MM.1S (cell line): ENCODE measurements at regions not wholly inside any gene's neighbourhood (a gene's known extent, or its start where the extent isn't known, plus 50 kb on each side); places are given as distances from the start of the nearest gene placed in this dataset.

ENCODE experiments used
- DNase-seq: peaks from one replicate; pipeline ENCODE4 v3.0.0-alpha.2; 2015
- H2AFZ ChIP-seq: fragments of 300-600 bp; sonication (generic); 2 replicates; pipeline ENCODE4 v1.6.0; 2016; ENCODE audit warnings: antibody characterized with exemption, low read length
- H3F3A ChIP-seq: fragments of 300-600 bp; sonication (generic); 2 replicates; pipeline ENCODE4 v1.6.1; 2016; ENCODE audit warnings: mild to moderate bottlenecking, antibody characterized with exemption, low read length, moderate library complexity, mixed read lengths; ENCODE audit not compliant: insufficient read depth
- H3K27ac ChIP-seq: fragments of 300-600 bp; sonication (generic); 2 replicates; pipeline ENCODE4 v1.5.1; 2016; ENCODE audit warnings: mild to moderate bottlenecking, low read length
- H3K27me3 ChIP-seq: fragments of 300-600 bp; sonication (generic); replicated peaks from 2 replicates; pipeline ENCODE4 v1.6.0; 2016; ENCODE audit warnings: low read length; ENCODE audit not compliant: insufficient read depth
- H3K36me3 ChIP-seq: fragments of 300-600 bp; sonication (generic); replicated peaks from 2 replicates; pipeline ENCODE4 v1.6.1; 2016; ENCODE audit warnings: mild to moderate bottlenecking, low read length, mixed read lengths; ENCODE audit not compliant: insufficient read depth
- H3K4me1 ChIP-seq: fragments of 300-600 bp; sonication (generic); 2 replicates; pipeline ENCODE4 v1.6.1; 2016; ENCODE audit warnings: low read length, mixed read lengths
- H3K4me2 ChIP-seq: fragments of 300-600 bp; sonication (generic); 2 replicates; pipeline ENCODE4 v1.6.0; 2016; ENCODE audit warnings: low read depth, low read length
- H3K4me3 ChIP-seq: fragments of 300-600 bp; sonication (generic); 2 replicates; pipeline ENCODE4 v1.5.1; 2016; ENCODE audit warnings: low read length, mixed read lengths
- H3K79me2 ChIP-seq: fragments of 300-600 bp; sonication (generic); 2 replicates; pipeline ENCODE4 v1.6.1; 2016; ENCODE audit warnings: mixed run types, low read length, mixed read lengths
- H3K9ac ChIP-seq: fragments of 300-600 bp; sonication (generic); 2 replicates; pipeline ENCODE4 v1.6.1; 2016; ENCODE audit warnings: low read length, mixed read lengths
- H3K9me2 ChIP-seq: fragments of 300-600 bp; sonication (generic); replicated peaks from 2 replicates; pipeline ENCODE4 v1.6.1; 2016; ENCODE audit warnings: mild to moderate bottlenecking, low read length, mixed read lengths; ENCODE audit not compliant: insufficient read depth
- H3K9me3 ChIP-seq: fragments of 300-600 bp; sonication (generic); replicated peaks from 2 replicates; pipeline ENCODE4 v1.6.1; 2016; ENCODE audit warnings: mild to moderate bottlenecking, low read length, mixed read lengths; ENCODE audit not compliant: insufficient read depth
- H4K20me1 ChIP-seq: fragments of 300-600 bp; sonication (generic); 2 replicates; pipeline ENCODE4 v1.6.1; 2016; ENCODE audit warnings: mild to moderate bottlenecking, low read length, moderate library complexity, mixed read lengths; ENCODE audit not compliant: insufficient read depth
- EZH2 ChIP-seq: fragments of 300-600 bp; sonication (generic); optimal IDR thresholded peaks from 2 replicates; pipeline ENCODE3; 2017; ENCODE audit warnings: low read depth, mild to moderate bottlenecking, antibody characterized with exemption, low read length, mixed read lengths
- EZH2phosphoT487 ChIP-seq: fragments of 300-600 bp; sonication (generic); IDR thresholded peaks from 2 replicates; pipeline ENCODE4 v1.6.1; 2018; ENCODE audit warnings: antibody characterized with exemption, low read length
- TF ChIP-seq, protein P1 (sequence below): fragments of 300-600 bp; sonication (generic); IDR thresholded peaks from 2 replicates; pipeline ENCODE4 v1.5.1; 2016; ENCODE audit warnings: antibody characterized with exemption, low read length, mixed read lengths

- no peak overlapping the region for H2AFZ ChIP-seq
- no peak overlapping the region for H3K4me2 ChIP-seq
- H3K36me3 ChIP-seq: no peaks in the 10 kb centered on the region
- H3K27ac ChIP-seq: no peak overlapping the region
- H3K9me2 ChIP-seq: no peaks in the 10 kb centered on the region
- H3K4me3 ChIP-seq: no peak overlapping the region
- no peaks in the 10 kb centered on the region for H4K20me1 ChIP-seq
- H3K79me2 ChIP-seq: no peaks in the 10 kb centered on the region
- no peaks in the 10 kb centered on the region for H3K4me1 ChIP-seq
- H3F3A ChIP-seq: no peaks in the 10 kb centered on the region
- no peaks in the 10 kb centered on the region for H3K9me3 ChIP-seq
- no peak for TF ChIP-seq EZH2phosphoT487
- H3K9ac ChIP-seq: no peak overlapping the region
- DNase-seq: no peak
- no peaks in the 10 kb centered on the region for H3K27me3 ChIP-seq
Measured at GRCh38 chr5:174953871-174954270, 229.5 kb downstream of the MSX2 start.

GRCh38 chr5:174951151-174951780, 226.9 kb downstream of the MSX2 start:
- Histone ChIP-seq H3K4me3 (no peak overlapping the region), H3K36me3 (no peaks in the 10 kb centered on the region), H3K27ac (no peak overlapping the region), H3F3A (no peaks in the 10 kb centered on the region), H3K9me2 (no peaks in the 10 kb centered on the region), H3K9ac (no peak overlapping the region), H3K4me2 (no peak overlapping the region), H4K20me1 (no peaks in the 10 kb centered on the region), H2AFZ (no peak overlapping the region), H3K4me1 (no peaks in the 10 kb centered on the region), H3K79me2 (no peaks in the 10 kb centered on the region), H3K27me3 (no peaks in the 10 kb centered on the region), H3K9me3 (no peaks in the 10 kb centered on the region)
- TF ChIP-seq, protein P1, sequence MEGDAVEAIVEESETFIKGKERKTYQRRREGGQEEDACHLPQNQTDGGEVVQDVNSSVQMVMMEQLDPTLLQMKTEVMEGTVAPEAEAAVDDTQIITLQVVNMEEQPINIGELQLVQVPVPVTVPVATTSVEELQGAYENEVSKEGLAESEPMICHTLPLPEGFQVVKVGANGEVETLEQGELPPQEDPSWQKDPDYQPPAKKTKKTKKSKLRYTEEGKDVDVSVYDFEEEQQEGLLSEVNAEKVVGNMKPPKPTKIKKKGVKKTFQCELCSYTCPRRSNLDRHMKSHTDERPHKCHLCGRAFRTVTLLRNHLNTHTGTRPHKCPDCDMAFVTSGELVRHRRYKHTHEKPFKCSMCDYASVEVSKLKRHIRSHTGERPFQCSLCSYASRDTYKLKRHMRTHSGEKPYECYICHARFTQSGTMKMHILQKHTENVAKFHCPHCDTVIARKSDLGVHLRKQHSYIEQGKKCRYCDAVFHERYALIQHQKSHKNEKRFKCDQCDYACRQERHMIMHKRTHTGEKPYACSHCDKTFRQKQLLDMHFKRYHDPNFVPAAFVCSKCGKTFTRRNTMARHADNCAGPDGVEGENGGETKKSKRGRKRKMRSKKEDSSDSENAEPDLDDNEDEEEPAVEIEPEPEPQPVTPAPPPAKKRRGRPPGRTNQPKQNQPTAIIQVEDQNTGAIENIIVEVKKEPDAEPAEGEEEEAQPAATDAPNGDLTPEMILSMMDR: peak; percentile 86
- no peak for TF ChIP-seq EZH2phosphoT487
- DNase-seq: peak; percentile 68

GRCh38 chr5:174947548-174947947, 223.2 kb downstream of the MSX2 start:
- Histone ChIP-seq H3K27me3 (no peaks in the 10 kb centered on the region), H3K36me3 (no peaks in the 10 kb centered on the region), H3K4me3 (no peak overlapping the region)

DNA sequence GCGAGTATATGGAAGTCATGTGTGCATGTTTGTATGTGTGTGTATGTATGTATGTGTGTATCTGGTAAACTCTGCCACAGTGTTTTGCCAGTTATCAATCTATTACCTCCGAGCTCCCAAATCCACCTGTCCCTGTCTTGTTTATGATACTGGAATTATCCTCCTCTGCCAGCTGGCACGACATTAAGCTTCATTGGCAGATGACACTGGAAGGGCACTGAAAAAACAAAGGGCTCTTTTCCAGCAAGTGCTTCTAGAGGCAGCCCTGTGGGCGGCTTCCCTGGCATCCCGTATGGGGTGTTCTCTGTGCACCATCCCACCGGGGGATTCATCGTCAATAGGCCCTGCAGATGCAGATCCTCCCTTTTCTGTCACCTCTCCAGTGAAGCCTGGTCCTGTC, 221.5 kb downstream of the MSX2 start:
- Histone ChIP-seq H3K9me2 (no peaks in the 10 kb centered on the region), H3K36me3 (no peaks in the 10 kb centered on the region), H4K20me1 (no peaks in the 10 kb centered on the region), H3K4me2 (no peak overlapping the region), H3K4me3 (no peak overlapping the region), H3K9ac (no peak overlapping the region), H3K4me1 (no peaks in the 10 kb centered on the region), H3K9me3 (no peaks in the 10 kb centered on the region), H2AFZ (no peak overlapping the region), H3K79me2 (no peaks in the 10 kb centered on the region), H3K27me3 (no peaks in the 10 kb centered on the region), H3K27ac (no peak overlapping the region), H3F3A (no peaks in the 10 kb centered on the region)
- TF ChIP-seq EZH2phosphoT487 (no peak), EZH2 (no peak)
- TF ChIP-seq, protein P1: no peak
- no peak for DNase-seq

More at GRCh38 chr5:174947548-174947947, 223.2 kb downstream of the MSX2 start:
- H4K20me1 ChIP-seq: no peaks in the 10 kb centered on the region
- H3K4me2 ChIP-seq: no peak overlapping the region
- no peaks in the 10 kb centered on the region for H3K4me1 ChIP-seq
- H3K9ac ChIP-seq: no peak overlapping the region
- H3K79me2 ChIP-seq: no peaks in the 10 kb centered on the region
- no peak overlapping the region for H2AFZ ChIP-seq
- H3F3A ChIP-seq: no peaks in the 10 kb centered on the region
- no peak for TF ChIP-seq EZH2
- no peak for TF ChIP-seq EZH2phosphoT487
- TF ChIP-seq, protein P1: no peak
- H3K27ac ChIP-seq: no peak overlapping the region
- H3K9me2 ChIP-seq: no peaks in the 10 kb centered on the region
- no peaks in the 10 kb centered on the region for H3K9me3 ChIP-seq
- DNase-seq: no peak
